NCI-H146 (cell line): ENCODE measurements at regions not wholly inside any gene's neighbourhood (a gene's known extent, or its start where the extent isn't known, plus 50 kb on each side); places are given as distances from the start of the nearest gene placed in this dataset.
"Not testable (repeated sequence)": the region's sequence is repeated elsewhere in the genome, so short reads cannot be mapped to it uniquely, and the experiment has no call there.

Source experiments
- DNase-seq: peaks from one replicate; lab custom pipeline; 2025; lab: John Stamatoyannopoulos, UW

- no peak for DNase-seq
Measured at GRCh38 chr1:96865731-96866685, 144.4 kb downstream of the PTBP2 start.

GRCh38 chr1:96872757-96873156 is 151.2 kb downstream of the PTBP2 start:
- DNase-seq: no peak

- DNase-seq: no peak
Measured at GRCh38 chr1:96878640-96879039, 157.1 kb downstream of the PTBP2 start.

GRCh38 chr1:96880626-96881025 is 159.0 kb downstream of the PTBP2 start:
- DNase-seq: no peak

- no peak for DNase-seq
Measured at GRCh38 chr1:96882096-96882495, 160.5 kb downstream of the PTBP2 start.

GRCh38 chr1:96886474-96886873 is 164.9 kb downstream of the PTBP2 start:
- no peak for DNase-seq

- DNase-seq: no peak
Measured at GRCh38 chr1:96887501-96887900, 165.9 kb downstream of the PTBP2 start.

- DNase-seq: no peak
Measured at GRCh38 chr1:96901783-96902363, 180.3 kb downstream of the PTBP2 start.

- no peak for DNase-seq
Measured at GRCh38 chr1:96912248-96912647, 190.7 kb downstream of the PTBP2 start.

GRCh38 chr1:96915701-96916100 is 194.1 kb downstream of the PTBP2 start:
- DNase-seq: not testable (repeated sequence)

- no peak for DNase-seq
Measured at GRCh38 chr1:96918406-96918805, 196.8 kb downstream of the PTBP2 start.

- DNase-seq: no peak
Measured at GRCh38 chr1:96922181-96922580, 200.6 kb downstream of the PTBP2 start.

GRCh38 chr1:96923753-96924152 is 202.2 kb downstream of the PTBP2 start:
- no peak for DNase-seq

- no peak for DNase-seq
Measured at GRCh38 chr1:96926176-96926575, 204.6 kb downstream of the PTBP2 start.

- DNase-seq: no peak
Measured at GRCh38 chr1:96927125-96927524, 205.5 kb downstream of the PTBP2 start.

- DNase-seq: no peak
Measured at GRCh38 chr1:96931136-96931535, 209.6 kb downstream of the PTBP2 start.

GRCh38 chr1:96934282-96934681 is 212.7 kb downstream of the PTBP2 start:
- DNase-seq: no peak

GRCh38 chr1:96944432-96945092 is 223.0 kb downstream of the PTBP2 start:
- no peak for DNase-seq

GRCh38 chr1:96945509-96946084 is 224.0 kb downstream of the PTBP2 start:
- no peak for DNase-seq

- no peak for DNase-seq
Measured at GRCh38 chr1:96955307-96956012, 233.9 kb downstream of the PTBP2 start.

- DNase-seq: no peak
Measured at GRCh38 chr1:96962216-96962615, 240.6 kb downstream of the PTBP2 start.

- no peak for DNase-seq
Measured at GRCh38 chr1:96962751-96963211, 241.2 kb downstream of the PTBP2 start.
